GM23338 (cell line): ENCODE measurements at regions not wholly inside any gene's neighbourhood (a gene's known extent, or its start where the extent isn't known, plus 50 kb on each side); places are given as distances from the start of the nearest gene placed in this dataset.

Source experiments
- ATAC-seq: fragments of 200-7000 bp; cut with Tn5 transposase; 3 replicates; pipeline ENCODE4 v1.9.1; 2020
- DNase-seq: peaks from one replicate; pipeline ENCODE4 v3.0.0-alpha.2; 2015; ENCODE audit warnings: low spot score
- H2AFZ ChIP-seq: fragments of 200-600 bp; sonication (generic); 2 replicates; pipeline ENCODE4 v1.8.0; 2016; ENCODE audit warnings: antibody characterized with exemption, mild to moderate bottlenecking, moderate library complexity
- H3F3A ChIP-seq: fragments of 200-600 bp; sonication (generic); replicated peaks from 2 replicates; pipeline ENCODE4 v1.8.0; 2017; ENCODE audit warnings: antibody characterized with exemption, mixed run types, low read depth
- H3K27ac ChIP-seq: fragments of 200-600 bp; sonication (generic); 2 replicates; pipeline ENCODE4 v1.6.1; 2016; ENCODE audit warnings: low read depth
- H3K27me3 ChIP-seq: fragments of 200-600 bp; sonication (generic); 2 replicates; pipeline ENCODE4 v1.8.0; 2016; ENCODE audit warnings: mild to moderate bottlenecking, mixed run types, moderate library complexity; ENCODE audit not compliant: insufficient read depth
- H3K36me3 ChIP-seq: fragments of 200-600 bp; sonication (generic); 2 replicates; pipeline ENCODE4 v1.8.0; 2016; ENCODE audit warnings: mild to moderate bottlenecking; ENCODE audit not compliant: insufficient read depth
- H3K4me1 ChIP-seq: fragments of 200-600 bp; sonication (generic); 2 replicates; pipeline ENCODE4 v1.8.0; 2016; ENCODE audit warnings: mild to moderate bottlenecking, moderate library complexity; ENCODE audit not compliant: insufficient read depth
- H3K4me2 ChIP-seq: fragments of 200-600 bp; sonication (generic); 2 replicates; pipeline ENCODE4 v1.7.1; 2017; ENCODE audit warnings: mixed run types
- H3K4me3 ChIP-seq: fragments of 200-600 bp; sonication (generic); 2 replicates; pipeline ENCODE4 v1.6.1; 2016; ENCODE audit warnings: mixed run types
- H3K79me2 ChIP-seq: fragments of 200-600 bp; sonication (generic); replicated peaks from 2 replicates; pipeline ENCODE4 v1.8.0; 2017; ENCODE audit warnings: mild to moderate bottlenecking; ENCODE audit not compliant: insufficient read depth
- H3K9me2 ChIP-seq: fragments of 200-600 bp; sonication (generic); 2 replicates; pipeline ENCODE4 v1.8.0; 2017; ENCODE audit not compliant: insufficient read depth
- H4K20me1 ChIP-seq: fragments of 200-600 bp; sonication (generic); replicated peaks from 2 replicates; pipeline ENCODE4 v1.8.0; 2017; ENCODE audit warnings: mild to moderate bottlenecking; ENCODE audit not compliant: insufficient read depth
- H3K27ac Mint-ChIP-seq: 2 replicates; pipeline ENCODE4 v1.8.0; 2020; ENCODE audit warnings: inconsistent platforms, mild to moderate bottlenecking, moderate library complexity, mixed read lengths
- H3K27me3 Mint-ChIP-seq: 3 replicates; pipeline ENCODE4 v1.8.0; 2022; ENCODE audit warnings: low read depth, mild to moderate bottlenecking, moderate library complexity, mixed read lengths, inconsistent platforms; ENCODE audit not compliant: insufficient read depth, poor library complexity
- H3K36me3 Mint-ChIP-seq: 3 replicates; pipeline ENCODE4 v1.8.0; 2021; ENCODE audit warnings: low read depth, mild to moderate bottlenecking, inconsistent platforms, moderate library complexity, mixed read lengths
- H3K4me1 Mint-ChIP-seq: 3 replicates; pipeline ENCODE4 v1.8.0; 2020; ENCODE audit warnings: mild to moderate bottlenecking, inconsistent platforms, mixed read lengths
- H3K4me3 Mint-ChIP-seq: 3 replicates; pipeline ENCODE4 v1.8.0; 2021; ENCODE audit warnings: moderate library complexity, mild to moderate bottlenecking, inconsistent platforms, mixed read lengths
- H3K9me3 Mint-ChIP-seq: 3 replicates; pipeline ENCODE4 v1.8.0; 2020; ENCODE audit warnings: moderate library complexity, mild to moderate bottlenecking, inconsistent platforms, mixed read lengths
- CREB1 ChIP-seq: fragments of 250-450 bp; sonication (Bioruptor Pico); IDR thresholded peaks from 2 replicates; pipeline ENCODE4 v1.5.0; 2020; ENCODE audit warnings: low read depth, mild to moderate bottlenecking, moderate library complexity
- ETS1 ChIP-seq: IDR thresholded peaks from 2 replicates; pipeline ENCODE4 v1.6.1; 2016; ENCODE audit warnings: antibody characterized with exemption
- EZH2phosphoT487 ChIP-seq: fragments of 200-600 bp; sonication (generic); IDR thresholded peaks from one replicate; pipeline ENCODE4 v1.8.1; 2018; ENCODE audit warnings: antibody characterized with exemption; ENCODE audit not compliant: unreplicated experiment
- JUNB ChIP-seq: IDR thresholded peaks from one replicate; pipeline ENCODE4 v1.6.1; 2016; ENCODE audit warnings: antibody characterized with exemption; ENCODE audit not compliant: unreplicated experiment
- NANOG ChIP-seq: IDR thresholded peaks from 2 replicates; pipeline ENCODE4 v1.6.1; 2016; ENCODE audit warnings: antibody characterized with exemption, borderline replicate concordance
- POLR2AphosphoS5 ChIP-seq: IDR thresholded peaks from 2 replicates; pipeline ENCODE4 v1.6.1; 2016; ENCODE audit warnings: antibody characterized with exemption, low read depth
- STAT1 ChIP-seq: IDR thresholded peaks from one replicate; pipeline ENCODE4 v1.6.1; 2016; ENCODE audit warnings: antibody characterized with exemption; ENCODE audit not compliant: unreplicated experiment
- ZNF114 ChIP-seq: fragments of 250-450 bp; sonication (Bioruptor Pico); IDR thresholded peaks from 2 replicates; pipeline ENCODE4 v1.5.0; 2020; ENCODE audit warnings: mild to moderate bottlenecking, moderate library complexity
- ZNF331 ChIP-seq: fragments of 250-450 bp; sonication (Bioruptor Pico); IDR thresholded peaks from 2 replicates; pipeline ENCODE4 v1.5.0; 2020; ENCODE audit warnings: low read depth, mild to moderate bottlenecking, moderate library complexity
- ZNF462 ChIP-seq: fragments of 250-450 bp; sonication (Bioruptor Pico); IDR thresholded peaks from 2 replicates; pipeline ENCODE4 v1.5.0; 2020; ENCODE audit warnings: mild to moderate bottlenecking, moderate library complexity

- H3K4me3 Mint-ChIP-seq: no peak overlapping the region
- Histone ChIP-seq H3K4me3 (no peak overlapping the region), H3K36me3 (no peaks in the 10 kb centered on the region), H3K79me2 (no peaks in the 10 kb centered on the region), H3K9me2 (no peaks in the 10 kb centered on the region), H3K4me2 (no peak overlapping the region), H3K27ac (no peak overlapping the region), H2AFZ (no peak overlapping the region), H3K27me3 (no peaks in the 10 kb centered on the region), H4K20me1 (no peaks in the 10 kb centered on the region), H3K4me1 (no peaks in the 10 kb centered on the region), H3F3A (no peaks in the 10 kb centered on the region)
- H3K27me3 Mint-ChIP-seq: peaks cover 2% of the 10 kb centered on the region
- TF ChIP-seq POLR2AphosphoS5 (no peak), JUNB (no peak), NANOG (no peak), EZH2phosphoT487 (no peak), ZNF114 (CRISPR knock-in tag) (no peak), ZNF462 (CRISPR knock-in tag) (no peak), CREB1 (CRISPR knock-in tag) (no peak), STAT1 (no peak), ZNF331 (CRISPR knock-in tag) (no peak), ETS1 (no peak)
- H3K27ac Mint-ChIP-seq: no peak overlapping the region
- no peaks in the 10 kb centered on the region for H3K36me3 Mint-ChIP-seq
- no peaks in the 10 kb centered on the region for H3K4me1 Mint-ChIP-seq
- DNase-seq: no peak
- no peak for ATAC-seq
- peaks cover 9% of the 10 kb centered on the region; the same call in 2 of the 3 replicates for H3K9me3 Mint-ChIP-seq
Measured at GRCh38 chr2:129469389-129469788, 510.1 kb upstream of the RAB6C start.
